Tibial nerve (tissue), 4 donors: ENCODE measurements at regions not wholly inside any gene's neighbourhood (a gene's known extent, or its start where the extent isn't known, plus 50 kb on each side); places are given as distances from the start of the nearest gene placed in this dataset.

Experiments used
- DNase-seq, 2 donors: peaks; one replicate each; pipeline ENCODE4 v3.0.0-alpha.2; 2019; ENCODE audit warnings: low spot score in 2 of 2
- H3K27ac ChIP-seq, 4 donors: fragments of 200-600 bp; sonication (generic) in 3 of 4; one replicate each; pipeline ENCODE4 v1.5.1; 2017 to 2019; ENCODE audit warnings: mild to moderate bottlenecking in 1 of 4
- H3K27me3 ChIP-seq, 2 donors: fragments of 200-600 bp; sonication (generic) in 1 of 2; one replicate each; pipeline versions ENCODE4 v1.5.1 to v1.6.0; 2017 to 2019
- H3K36me3 ChIP-seq, 3 donors: fragments of 200-600 bp; sonication (generic); one replicate each; pipeline ENCODE4 v1.5.1; 2018 to 2019
- H3K4me1 ChIP-seq, 4 donors: fragments of 200-600 bp; sonication (generic) in 3 of 4; one replicate each; pipeline ENCODE4 v1.5.1; 2017 to 2019
- H3K4me3 ChIP-seq, 4 donors: fragments of 200-600 bp; sonication (generic) in 3 of 4; one replicate each; pipeline ENCODE4 v1.5.1; 2017 to 2019; ENCODE audit warnings: mild to moderate bottlenecking in 1 of 4, moderate library complexity in 1 of 4
- H3K9me3 ChIP-seq, 4 donors: fragments of 200-600 bp; sonication (generic) in 3 of 4; one replicate each; pipeline ENCODE4 v1.5.1; 2017 to 2019
- EP300 ChIP-seq, 2 donors: sonication (generic); formaldehyde crosslinking; IDR thresholded peaks; one replicate each; pipeline ENCODE4 v1.6.1; 2017; ENCODE audit warnings: antibody characterized with exemption in 2 of 2, mild to moderate bottlenecking in 1 of 2
- POLR2A ChIP-seq, 2 donors: fragments of 450-650 bp; IDR thresholded peaks; one replicate each; pipeline ENCODE4 v1.6.1; 2017; ENCODE audit warnings: antibody characterized with exemption in 2 of 2, mild to moderate bottlenecking in 2 of 2, moderate library complexity in 2 of 2
- WGBS, 2 donors: methylation state at CpG; one replicate each; pipeline ENCODE4 v1.1.5; 2018; 5-methylcytosine and 5-hydroxymethylcytosine counted together
- TF ChIP-seq, protein P1 (sequence below), 5 experiments: fragments of 200-600 bp in 3 of 5; fragments of 450-650 bp in 2 of 5; sonication (generic) in 3 of 5; IDR thresholded peaks; one replicate each; pipeline ENCODE4 v1.5.1; 2016 to 2019; ENCODE audit warnings: antibody characterized with exemption in 5 of 5, mild to moderate bottlenecking in 3 of 5, moderate library complexity in 2 of 5

DNA sequence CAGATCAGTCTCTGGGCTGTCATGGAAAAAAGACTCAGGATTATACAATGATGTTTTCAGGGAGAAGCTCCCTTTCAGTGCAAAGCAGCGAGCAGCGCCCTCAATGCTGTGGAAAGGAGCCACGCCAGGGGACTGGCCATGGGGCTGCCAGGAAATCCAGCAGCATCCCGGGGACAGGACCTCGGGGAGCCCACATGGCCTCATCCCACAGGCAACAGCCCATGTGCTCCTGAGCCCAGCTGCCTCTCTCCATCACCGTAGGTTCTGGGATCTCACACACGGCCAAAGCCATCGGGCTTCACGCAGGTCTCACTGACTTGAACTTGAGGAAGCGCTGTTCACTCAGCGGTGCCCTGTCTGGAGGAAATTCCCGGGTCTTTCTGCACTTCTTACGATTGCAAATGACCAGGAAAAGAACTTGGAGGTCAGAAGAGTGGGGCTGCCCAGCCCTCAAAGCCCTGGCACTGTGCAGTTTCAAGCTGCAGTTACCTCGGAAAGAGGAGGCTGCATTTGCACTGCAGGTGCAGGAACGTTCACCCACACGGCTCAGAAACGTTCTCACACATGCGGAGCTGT is 125.9 kb upstream of the THBS2 start:
- no peak for TF ChIP-seq EP300 (IDR thresholded peaks at IDR 0.05)
- TF ChIP-seq POLR2A (IDR thresholded peaks at IDR 0.05): no peak
- TF ChIP-seq, protein P1, sequence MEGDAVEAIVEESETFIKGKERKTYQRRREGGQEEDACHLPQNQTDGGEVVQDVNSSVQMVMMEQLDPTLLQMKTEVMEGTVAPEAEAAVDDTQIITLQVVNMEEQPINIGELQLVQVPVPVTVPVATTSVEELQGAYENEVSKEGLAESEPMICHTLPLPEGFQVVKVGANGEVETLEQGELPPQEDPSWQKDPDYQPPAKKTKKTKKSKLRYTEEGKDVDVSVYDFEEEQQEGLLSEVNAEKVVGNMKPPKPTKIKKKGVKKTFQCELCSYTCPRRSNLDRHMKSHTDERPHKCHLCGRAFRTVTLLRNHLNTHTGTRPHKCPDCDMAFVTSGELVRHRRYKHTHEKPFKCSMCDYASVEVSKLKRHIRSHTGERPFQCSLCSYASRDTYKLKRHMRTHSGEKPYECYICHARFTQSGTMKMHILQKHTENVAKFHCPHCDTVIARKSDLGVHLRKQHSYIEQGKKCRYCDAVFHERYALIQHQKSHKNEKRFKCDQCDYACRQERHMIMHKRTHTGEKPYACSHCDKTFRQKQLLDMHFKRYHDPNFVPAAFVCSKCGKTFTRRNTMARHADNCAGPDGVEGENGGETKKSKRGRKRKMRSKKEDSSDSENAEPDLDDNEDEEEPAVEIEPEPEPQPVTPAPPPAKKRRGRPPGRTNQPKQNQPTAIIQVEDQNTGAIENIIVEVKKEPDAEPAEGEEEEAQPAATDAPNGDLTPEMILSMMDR (IDR thresholded peaks at IDR 0.05): no peak

DNA sequence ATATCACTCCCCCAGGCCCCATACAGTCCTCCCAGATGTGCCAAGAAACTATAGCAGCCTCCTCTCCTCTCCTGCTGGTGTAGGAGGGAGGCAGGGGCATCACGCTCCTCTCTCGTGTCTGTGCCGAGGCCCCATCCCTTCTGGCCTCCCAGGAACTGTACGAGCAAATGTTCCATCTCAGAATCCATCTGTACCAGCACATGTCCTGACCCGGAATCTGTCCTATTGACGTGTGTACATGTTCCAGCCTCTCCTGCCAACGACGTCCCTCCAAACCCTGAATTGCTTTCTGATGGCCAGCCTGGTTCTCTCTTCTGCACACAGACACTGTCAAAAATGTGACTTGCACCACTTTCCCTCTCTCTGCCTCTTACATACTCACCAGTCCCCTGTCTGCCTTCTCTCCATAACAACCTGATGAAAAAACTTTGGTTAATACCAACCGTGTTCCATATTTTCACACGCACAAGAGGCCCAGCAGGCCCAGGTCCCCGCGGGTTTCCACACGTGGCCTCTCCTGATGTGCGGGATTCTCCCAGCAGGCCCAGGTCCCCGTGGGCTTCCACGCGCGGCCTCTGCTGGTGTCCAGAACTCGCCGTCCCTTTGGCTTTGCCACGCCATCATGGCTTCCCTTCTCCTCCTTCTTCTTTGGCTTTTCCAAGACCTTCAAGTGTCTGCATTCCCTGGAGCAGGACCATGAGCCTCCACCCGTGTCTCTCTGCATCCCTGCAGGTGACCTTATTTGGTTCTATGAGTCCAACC is 125.2 kb upstream of the THBS2 start:
- DNase-seq: no peak
- WGBS, 2 donors: 93 to 94% methylated on average over 22 of the region's 22 CpGs
- TF ChIP-seq POLR2A (IDR thresholded peaks at IDR 0.05) (no peak), EP300 (IDR thresholded peaks at IDR 0.05) (no peak)
- TF ChIP-seq, protein P1 (IDR thresholded peaks at IDR 0.05): no peak
- Histone ChIP-seq H3K4me1 (no peaks in the 10 kb centered on the region), H3K27ac (no peak overlapping the region), H3K4me3 (no peak overlapping the region), H3K27me3 (no peaks in the 10 kb centered on the region), H3K36me3 (no peaks in the 10 kb centered on the region), H3K9me3 (peaks cover 0 to 3% (median 0%) of the 10 kb centered on the region in 4 donors)

More for the DNA sequence above, 125.9 kb upstream of the THBS2 start:
- no peaks in the 10 kb centered on the region for H3K27me3 ChIP-seq
- 84 to 85% methylated on average over 16 to 18 of the region's 18 CpGs for WGBS, 2 donors
- no peaks in the 10 kb centered on the region for H3K36me3 ChIP-seq
- no peak overlapping the region for H3K4me3 ChIP-seq
- H3K27ac ChIP-seq: no peak overlapping the region
- peaks cover 0 to 3% (median 0%) of the 10 kb centered on the region in 4 donors for H3K9me3 ChIP-seq
- no peak for DNase-seq
- H3K4me1 ChIP-seq: no peaks in the 10 kb centered on the region

DNA sequence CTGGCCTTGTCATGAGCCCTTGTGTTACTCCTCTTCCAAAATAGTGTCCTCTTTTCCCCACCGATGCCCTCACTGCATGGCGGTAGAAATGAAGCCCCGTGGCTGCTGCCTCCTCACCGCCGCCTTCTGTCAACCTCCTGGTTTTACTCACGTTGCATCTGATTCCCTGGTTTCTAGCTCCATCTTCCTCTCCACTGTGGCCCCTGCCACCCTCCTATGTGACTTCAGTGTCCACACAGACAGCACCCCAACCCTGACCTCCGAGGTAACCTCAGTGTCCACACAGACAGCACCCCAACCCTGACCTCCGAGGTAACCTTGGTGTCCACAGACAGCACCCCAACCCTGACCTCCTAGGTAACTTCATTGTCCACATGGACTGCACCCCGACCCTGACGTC is 122.8 kb upstream of the THBS2 start:
- no peaks in the 10 kb centered on the region for H3K36me3 ChIP-seq
- WGBS, 2 donors: 97 to 98% methylated on average over 8 to 10 of the region's 10 CpGs

DNA sequence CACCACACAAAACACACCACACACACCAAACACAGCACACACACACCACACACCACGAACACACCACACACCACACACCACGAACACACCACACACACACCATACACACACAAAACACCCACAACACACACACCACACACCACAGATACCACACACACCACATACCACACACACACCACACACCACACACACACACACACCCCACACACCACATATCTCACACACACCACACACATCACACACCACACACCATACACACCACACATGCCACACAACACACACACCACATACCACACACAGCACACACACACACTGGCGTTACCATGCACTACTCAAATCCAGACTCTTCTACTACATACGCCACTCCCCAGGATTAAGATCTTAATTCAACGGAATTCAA is 118.9 kb upstream of the THBS2 start:
- H3K4me1 ChIP-seq: no peaks in the 10 kb centered on the region
- no peak for TF ChIP-seq POLR2A (IDR thresholded peaks at IDR 0.05)
- TF ChIP-seq, protein P1 (IDR thresholded peaks at IDR 0.05): no peak
- no peak for TF ChIP-seq EP300 (IDR thresholded peaks at IDR 0.05)
- no peaks in the 10 kb centered on the region for H3K36me3 ChIP-seq
- WGBS, 2 donors: 90 to 91% methylated on average over 4 to 5 of the region's 5 CpGs
- no peaks in the 10 kb centered on the region for H3K27me3 ChIP-seq
- no peak overlapping the region for H3K27ac ChIP-seq
- DNase-seq: no peak
- H3K9me3 ChIP-seq: peaks cover 0 to 3% (median 0%) of the 10 kb centered on the region in 4 donors
- no peak overlapping the region for H3K4me3 ChIP-seq

More for the DNA sequence above, 122.8 kb upstream of the THBS2 start:
- Histone ChIP-seq H3K27ac (no peak overlapping the region), H3K9me3 (peaks cover 0 to 3% (median 0%) of the 10 kb centered on the region in 4 donors), H3K27me3 (no peaks in the 10 kb centered on the region), H3K4me3 (no peak overlapping the region), H3K4me1 (no peaks in the 10 kb centered on the region)
- TF ChIP-seq, protein P1 (IDR thresholded peaks at IDR 0.05): no peak
- TF ChIP-seq EP300 (IDR thresholded peaks at IDR 0.05): no peak
- no peak for TF ChIP-seq POLR2A (IDR thresholded peaks at IDR 0.05)
- DNase-seq: no peak
